ENCODE measurements at regions not wholly inside any gene's neighbourhood (a gene's known extent, or its start where the extent isn't known, plus 50 kb on each side); places are given as distances from the start of the nearest gene placed in this dataset.

- Mint-ChIP-seq H3K9me3 (ENCODE audit: low read depth) (peaks cover 46% of the 10 kb centered on the region), H3K4me1 (ENCODE audit: low read depth) (no peaks in the 10 kb centered on the region), H3K27me3 (ENCODE audit: low read depth) (peaks cover 10% of the 10 kb centered on the region), H3K27ac (ENCODE audit: unreplicated experiment) (no peak overlapping the region), H3K4me3 (ENCODE audit: unreplicated experiment) (no peak overlapping the region), H3K36me3 (ENCODE audit: low read depth) (peaks cover 3% of the 10 kb centered on the region)
- no peak for DNase-seq (ENCODE audit: low spot score)
- no peak for TF ChIP-seq CTCF (IDR thresholded peaks at IDR 0.05)
These were observed 51.8 kb downstream of the ASCL4 start for GRCh38 chr12:107826276-107826675.

GRCh38 chr12:107829271-107829670, 54.8 kb downstream of the ASCL4 start:
- Mint-ChIP-seq H3K4me1 (ENCODE audit: low read depth) (no peaks in the 10 kb centered on the region), H3K9me3 (ENCODE audit: low read depth) (peaks cover 40% of the 10 kb centered on the region), H3K27me3 (ENCODE audit: low read depth) (peaks cover 23% of the 10 kb centered on the region)

GRCh38 chr12:107832441-107832840, 57.9 kb downstream of the ASCL4 start:
- Mint-ChIP-seq H3K27ac (ENCODE audit: unreplicated experiment) (no peak overlapping the region), H3K4me3 (ENCODE audit: unreplicated experiment) (no peak overlapping the region), H3K4me1 (ENCODE audit: low read depth) (no peaks in the 10 kb centered on the region), H3K27me3 (ENCODE audit: low read depth) (peaks cover 39% of the 10 kb centered on the region), H3K9me3 (ENCODE audit: low read depth) (peaks cover 12% of the 10 kb centered on the region), H3K36me3 (ENCODE audit: low read depth) (no peaks in the 10 kb centered on the region)
- no peak for TF ChIP-seq CTCF (IDR thresholded peaks at IDR 0.05)
- DNase-seq (ENCODE audit: low spot score) = no peak

More at GRCh38 chr12:107829271-107829670, 54.8 kb downstream of the ASCL4 start:
- no peak for DNase-seq (ENCODE audit: low spot score)
- Mint-ChIP-seq H3K36me3 (ENCODE audit: low read depth) (peaks cover 3% of the 10 kb centered on the region), H3K4me3 (ENCODE audit: unreplicated experiment) (no peak overlapping the region), H3K27ac (ENCODE audit: unreplicated experiment) (no peak overlapping the region)
- no peak for TF ChIP-seq CTCF (IDR thresholded peaks at IDR 0.05)

- Mint-ChIP-seq H3K27me3 (ENCODE audit: low read depth) (peaks cover 41% of the 10 kb centered on the region), H3K4me3 (ENCODE audit: unreplicated experiment) (no peak overlapping the region), H3K4me1 (ENCODE audit: low read depth) (peaks cover 5% of the 10 kb centered on the region), H3K36me3 (ENCODE audit: low read depth) (no peaks in the 10 kb centered on the region), H3K9me3 (ENCODE audit: low read depth) (no peaks in the 10 kb centered on the region), H3K27ac (ENCODE audit: unreplicated experiment) (no peak overlapping the region)
- TF ChIP-seq CTCF (IDR thresholded peaks at IDR 0.05) = no peak
- DNase-seq (ENCODE audit: low spot score) = no peak
These were observed 65.7 kb downstream of the ASCL4 start for GRCh38 chr12:107840186-107840585.

- peaks cover 5% of the 10 kb centered on the region for H3K4me1 Mint-ChIP-seq (ENCODE audit: low read depth)
- H3K4me3 Mint-ChIP-seq (ENCODE audit: unreplicated experiment) = peak overlapping the region; percentile 64
- H3K9me3 Mint-ChIP-seq (ENCODE audit: low read depth) = no peaks in the 10 kb centered on the region
- no peaks in the 10 kb centered on the region for H3K36me3 Mint-ChIP-seq (ENCODE audit: low read depth)
- DNase-seq (ENCODE audit: low spot score) = no peak
- no peak overlapping the region for H3K27ac Mint-ChIP-seq (ENCODE audit: unreplicated experiment)
- no peak for TF ChIP-seq CTCF (IDR thresholded peaks at IDR 0.05)
- H3K27me3 Mint-ChIP-seq (ENCODE audit: low read depth) = peaks cover 39% of the 10 kb centered on the region
These were observed 69.1 kb downstream of the ASCL4 start for GRCh38 chr12:107843351-107844311.

All from chondrocyte (in vitro differentiated cells).